ENCODE measurements at regions not wholly inside any gene's neighbourhood (a gene's known extent, or its start where the extent isn't known, plus 50 kb on each side); places are given as distances from the start of the nearest gene placed in this dataset.
"Not testable (repeated sequence)": the region's sequence is repeated elsewhere in the genome, so short reads cannot be mapped to it uniquely, and the experiment has no call there.

DNA sequence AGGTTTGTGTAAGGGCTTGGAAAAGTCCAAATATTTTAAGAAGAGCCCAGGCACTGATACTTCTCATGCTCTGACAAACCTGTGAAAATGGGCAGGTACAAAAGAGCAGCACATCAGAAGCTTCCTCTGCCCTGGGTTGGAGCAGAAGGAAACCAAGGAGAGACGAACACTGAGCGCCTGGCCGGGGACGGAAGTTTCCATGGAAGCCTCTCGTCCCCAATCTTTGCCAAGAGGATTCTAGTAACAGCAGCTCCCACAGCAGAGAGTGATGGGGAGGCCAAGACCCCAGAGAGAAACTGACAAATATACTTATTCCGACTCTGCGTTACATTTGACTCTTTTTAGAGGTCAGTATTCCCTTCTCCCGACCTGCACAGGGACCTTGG is 268.5 kb downstream of the C16orf95 start:
- no peak overlapping the region for H3K4me3 Mint-ChIP-seq (ENCODE audit: unreplicated experiment)
- no peaks in the 10 kb centered on the region for H3K9me3 Mint-ChIP-seq (ENCODE audit: unreplicated experiment)
- no peak for DNase-seq (ENCODE audit: low spot score)
- H3K27me3 Mint-ChIP-seq (ENCODE audit: unreplicated experiment): peaks cover 1% of the 10 kb centered on the region
- TF ChIP-seq CTCF (IDR thresholded peaks at IDR 0.05; ENCODE audit: unreplicated experiment): no peak
- H3K27ac Mint-ChIP-seq (ENCODE audit: unreplicated experiment): no peak overlapping the region
- H3K4me1 Mint-ChIP-seq (ENCODE audit: unreplicated experiment): peaks cover 30% of the 10 kb centered on the region
- H3K36me3 Mint-ChIP-seq (ENCODE audit: low read depth, unreplicated experiment): peaks cover 6% of the 10 kb centered on the region

DNA sequence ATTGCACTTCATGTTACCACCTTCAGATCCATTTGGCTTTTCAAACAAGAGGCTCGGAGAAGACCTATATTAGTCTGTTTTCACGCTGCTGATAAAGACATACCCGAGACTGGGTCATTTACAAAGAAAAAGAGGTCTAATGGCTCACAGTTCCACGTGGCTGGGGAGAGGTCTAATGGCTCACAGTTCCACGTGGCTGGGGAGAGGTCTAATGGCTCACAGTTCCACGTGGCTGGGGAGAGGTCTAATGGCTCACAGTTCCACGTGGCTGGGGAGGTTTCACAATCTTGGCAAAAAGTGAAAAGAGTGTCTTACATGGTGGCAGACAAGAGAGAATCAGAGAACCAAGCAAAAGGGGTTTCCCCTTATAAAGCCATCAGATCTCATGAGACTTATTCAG is 268.0 kb downstream of the C16orf95 start:
- not testable (repeated sequence) for H3K9me3 Mint-ChIP-seq (ENCODE audit: unreplicated experiment); H3K36me3 Mint-ChIP-seq (ENCODE audit: low read depth, unreplicated experiment); DNase-seq (ENCODE audit: low spot score); H3K27me3 Mint-ChIP-seq (ENCODE audit: unreplicated experiment); H3K27ac Mint-ChIP-seq (ENCODE audit: unreplicated experiment); H3K4me3 Mint-ChIP-seq (ENCODE audit: unreplicated experiment)
- peaks cover 30% of the 10 kb centered on the region for H3K4me1 Mint-ChIP-seq (ENCODE audit: unreplicated experiment)

- no peak for DNase-seq (ENCODE audit: low spot score)
- peaks cover 5% of the 10 kb centered on the region for H3K9me3 Mint-ChIP-seq (ENCODE audit: unreplicated experiment)
- TF ChIP-seq CTCF (IDR thresholded peaks at IDR 0.05; ENCODE audit: unreplicated experiment): no peak
- peaks cover 3% of the 10 kb centered on the region for H3K27me3 Mint-ChIP-seq (ENCODE audit: unreplicated experiment)
- peaks cover 21% of the 10 kb centered on the region for H3K4me1 Mint-ChIP-seq (ENCODE audit: unreplicated experiment)
- H3K27ac Mint-ChIP-seq (ENCODE audit: unreplicated experiment): no peak overlapping the region
- H3K36me3 Mint-ChIP-seq (ENCODE audit: low read depth, unreplicated experiment): peaks cover 9% of the 10 kb centered on the region
- no peak overlapping the region for H3K4me3 Mint-ChIP-seq (ENCODE audit: unreplicated experiment)
These were observed 267.1 kb downstream of the C16orf95 start for GRCh38 chr16:87050142-87050541.

GRCh38 chr16:87051526-87052320 is 265.5 kb downstream of the C16orf95 start:
- Mint-ChIP-seq H3K36me3 (ENCODE audit: low read depth, unreplicated experiment) (peaks cover 9% of the 10 kb centered on the region), H3K9me3 (ENCODE audit: unreplicated experiment) (peaks cover 5% of the 10 kb centered on the region), H3K27ac (ENCODE audit: unreplicated experiment) (no peak overlapping the region), H3K4me1 (ENCODE audit: unreplicated experiment) (peaks cover 13% of the 10 kb centered on the region), H3K27me3 (ENCODE audit: unreplicated experiment) (peaks cover 3% of the 10 kb centered on the region), H3K4me3 (ENCODE audit: unreplicated experiment) (no peak overlapping the region)
- DNase-seq (ENCODE audit: low spot score): no peak
- no peak for TF ChIP-seq CTCF (IDR thresholded peaks at IDR 0.05; ENCODE audit: unreplicated experiment)

- no peak for TF ChIP-seq CTCF (IDR thresholded peaks at IDR 0.05; ENCODE audit: unreplicated experiment)
- Mint-ChIP-seq H3K4me1 (ENCODE audit: unreplicated experiment) (peaks cover 13% of the 10 kb centered on the region), H3K27ac (ENCODE audit: unreplicated experiment) (no peak overlapping the region), H3K9me3 (ENCODE audit: unreplicated experiment) (peaks cover 5% of the 10 kb centered on the region), H3K27me3 (ENCODE audit: unreplicated experiment) (peaks cover 3% of the 10 kb centered on the region), H3K4me3 (ENCODE audit: unreplicated experiment) (no peak overlapping the region), H3K36me3 (ENCODE audit: low read depth, unreplicated experiment) (peaks cover 9% of the 10 kb centered on the region)
- no peak for DNase-seq (ENCODE audit: low spot score)
These were observed 264.7 kb downstream of the C16orf95 start for GRCh38 chr16:87052506-87052905.

Data from endothelial cell (in vitro differentiated cells).